ENCODE measurements at regions not wholly inside any gene's neighbourhood (a gene's known extent, or its start where the extent isn't known, plus 50 kb on each side); places are given as distances from the start of the nearest gene placed in this dataset.

- Histone ChIP-seq H3K23ac (ENCODE audit: insufficient read length) (no peak overlapping the region), H3K18ac (ENCODE audit: extremely low read depth, low read length) (no peak overlapping the region), H3K23me2 (ENCODE audit: low read depth, low read length) (no peaks in the 10 kb centered on the region), H4K91ac (replicated peaks; ENCODE audit: insufficient read length, low read length) (no peak overlapping the region), H2AK5ac (ENCODE audit: low read depth, low read length) (no peak overlapping the region), H3K56ac (replicated peaks; ENCODE audit: insufficient read length, low read depth, low read length) (no peak overlapping the region), H3K27me3 (replicated peaks in 1 of 4; ENCODE audit: control insufficient read depth in 3 of 4, extremely low read depth in 1 of 4, insufficient read depth in 3 of 4, low read length in 3 of 4) (no peaks in the 10 kb centered on the region), H2BK12ac (ENCODE audit: low read depth, low read length) (no peak overlapping the region), H2BK20ac (ENCODE audit: low read length) (no peak overlapping the region), H2BK15ac (ENCODE audit: low read length) (no peak overlapping the region), H3K4me2 (ENCODE audit: insufficient read depth in 1 of 2, low read depth in 2 of 2, low read length in 2 of 2) (no peak overlapping the region), H3K14ac (ENCODE audit: insufficient read length) (no peak overlapping the region), H3K9me3 (ENCODE audit: insufficient read depth in 2 of 2, low read depth in 1 of 2, low read length in 1 of 2) (no peaks in the 10 kb centered on the region), H3K79me2 (ENCODE audit: control insufficient read depth in 1 of 2, insufficient read depth in 2 of 2, low read length in 2 of 2) (no peaks in the 10 kb centered on the region), H2AFZ (ENCODE audit: low read length) (no peak overlapping the region), H3K4me1 (replicated peaks in 1 of 4; ENCODE audit: control insufficient read depth in 3 of 4, insufficient read depth in 4 of 4, low read length in 3 of 4) (no peaks in the 10 kb centered on the region), H4K20me1 (replicated peaks in 1 of 2; ENCODE audit: control insufficient read depth in 1 of 2, insufficient read depth in 2 of 2, low read length in 2 of 2) (no peaks in the 10 kb centered on the region), H3K27ac (ENCODE audit: low read depth, low read length) (no peak overlapping the region), H3K4me3 (ENCODE audit: extremely low read depth in 1 of 4, insufficient read depth in 2 of 4, low read depth in 3 of 4, low read length in 4 of 4) (no peak overlapping the region), H3K4ac (replicated peaks; ENCODE audit: insufficient read length, low read depth, low read length) (no peak overlapping the region), H3K79me1 (ENCODE audit: low read depth, low read length) (no peaks in the 10 kb centered on the region), H4K5ac (ENCODE audit: insufficient read length, low read depth, low read length) (no peak overlapping the region), H3K9ac (replicated peaks in 1 of 4; ENCODE audit: extremely low read depth in 1 of 4, low read depth in 3 of 4, low read length in 3 of 4) (no peak overlapping the region), H4K8ac (ENCODE audit: extremely low read depth, insufficient read depth, low read length) (no peak overlapping the region), H2BK5ac (ENCODE audit: low read depth, low read length) (no peak overlapping the region), H3K36me3 (ENCODE audit: control insufficient read depth in 2 of 4, insufficient read depth in 4 of 4, low read length in 3 of 4) (no peaks in the 10 kb centered on the region), H2BK120ac (replicated peaks; ENCODE audit: low read depth, low read length) (no peak overlapping the region)
- 79% methylated on average over 1 of the region's 1 CpG; no CpG with 5 or more reads in 1 of the 2 experiments for WGBS, 2 experiments (ENCODE audit: extremely low coverage in 1 of 2, insufficient coverage in 1 of 2, insufficient read length in 1 of 2, insufficient replicate concordance in 2 of 2, low coverage in 1 of 2, low lambda C conversion rate in 2 of 2, missing lambda C conversion rate in 1 of 2)
- ChIA-PET POLR2A (ENCODE audit: partially characterized antibody) (no interaction called here), CTCF (ENCODE audit: partially characterized antibody) (no interaction called here)
- TF ChIP-seq POU5F1 (IDR thresholded peaks at IDR 0.05; ENCODE audit: low read depth, low read length) (no peak), KDM4A (IDR thresholded peaks at IDR 0.05; ENCODE audit: low read depth, low read length, severe bottlenecking) (no peak), NRF1 (IDR thresholded peaks at IDR 0.05; ENCODE audit: low read depth, low read length) (no peak), TBP (IDR thresholded peaks at IDR 0.05; ENCODE audit: low read depth, low read length) (no peak), POLR2A (IDR thresholded peaks at IDR 0.05; ENCODE audit: control extremely low read depth in 1 of 2, low read depth in 2 of 2, low read length in 2 of 2) (no peak), MAX (IDR thresholded peaks at IDR 0.05) (no peak), HDAC6 (IDR thresholded peaks at IDR 0.05; ENCODE audit: low read depth, low read length) (no peak), CHD2 (IDR thresholded peaks at IDR 0.05; ENCODE audit: low read length) (no peak), CEBPB (IDR thresholded peaks at IDR 0.05; ENCODE audit: low read depth, low read length) (no peak), PHF8 (conservative IDR thresholded peaks at IDR 0.05; ENCODE audit: low read depth, low read length) (no peak), SP4 (IDR thresholded peaks at IDR 0.05; ENCODE audit: low read length) (no peak)
- DNase-seq (ENCODE audit: low read depth in 1 of 2, low spot score in 2 of 2) = no peak
- FAIRE-seq = no peak
Observed at GRCh38 chr3:94968519-94968918, 905.7 kb downstream of the NSUN3 start.

All from H1 (cell line).